Suprapubic skin (tissue), 4 donors: ENCODE measurements at regions not wholly inside any gene's neighbourhood (a gene's known extent, or its start where the extent isn't known, plus 50 kb on each side); places are given as distances from the start of the nearest gene placed in this dataset.

Experiments used
- CTCF ChIP-seq, 2 donors: fragments of 200-600 bp in 1 of 2; fragments of 450-650 bp in 1 of 2; sonication (generic) in 1 of 2; IDR thresholded peaks; one replicate each; pipeline ENCODE4 v1.5.1; 2016 to 2019; ENCODE audit warnings: antibody characterized with exemption in 2 of 2, mild to moderate bottlenecking in 1 of 2, moderate library complexity in 1 of 2
- EP300 ChIP-seq: sonication (generic); formaldehyde crosslinking; IDR thresholded peaks from one replicate; pipeline ENCODE4 v1.6.1; 2017; ENCODE audit warnings: antibody characterized with exemption
- POLR2A ChIP-seq, 2 donors: fragments of 450-650 bp; IDR thresholded peaks; one replicate each; pipeline ENCODE4 v1.6.1; 2017; ENCODE audit warnings: antibody characterized with exemption in 2 of 2, mild to moderate bottlenecking in 2 of 2, moderate library complexity in 2 of 2
- POLR2AphosphoS5 ChIP-seq, 3 donors: sonication (generic); formaldehyde crosslinking; IDR thresholded peaks; one replicate each; pipeline ENCODE4 v1.6.1; 2017; ENCODE audit warnings: antibody characterized with exemption in 3 of 3

- no peak for TF ChIP-seq CTCF (IDR thresholded peaks at IDR 0.05)
- no peak for TF ChIP-seq POLR2A (IDR thresholded peaks at IDR 0.05)
- TF ChIP-seq POLR2AphosphoS5 (IDR thresholded peaks at IDR 0.05) = no peak
- TF ChIP-seq EP300 = no peak
Observed at GRCh38 chr7:125878988-125879387, 949.4 kb upstream of the POT1 start.
